ENCODE measurements at regions not wholly inside any gene's neighbourhood (a gene's known extent, or its start where the extent isn't known, plus 50 kb on each side); places are given as distances from the start of the nearest gene placed in this dataset.

DNA sequence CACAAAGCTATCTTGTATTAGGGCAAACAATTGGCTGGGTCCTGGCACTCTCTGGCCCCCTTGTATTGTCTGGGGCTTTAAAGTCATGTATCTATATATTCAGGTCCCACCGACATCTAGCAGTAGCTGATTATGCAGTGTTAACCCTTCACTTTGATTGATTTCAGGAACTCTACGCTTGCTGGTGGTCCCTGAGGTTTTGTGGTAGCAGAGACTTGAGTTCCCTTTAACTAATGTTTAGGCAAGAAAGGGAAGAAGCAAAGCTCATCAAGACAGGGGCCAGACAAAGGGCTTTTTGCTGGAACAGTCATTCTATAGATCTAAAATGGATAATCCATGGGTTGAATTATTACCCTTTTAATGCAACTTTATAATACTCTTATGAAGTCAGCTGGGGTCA lies 95.3 kb upstream of the EPB41L3 start:
- no TSS peak for BruUV-seq (replicated peaks)
- Histone ChIP-seq H3K36me3 (ENCODE audit: insufficient read depth, low read length, poor library complexity, severe bottlenecking) (no peaks in the 10 kb centered on the region), H3K4me3 (ENCODE audit: low read depth, low read length, poor library complexity, severe bottlenecking) (no peak overlapping the region), H3K27ac (ENCODE audit: low read depth, low read length, poor library complexity, severe bottlenecking) (no peak overlapping the region), H3K4me1 (ENCODE audit: insufficient read depth, low read length, poor library complexity, severe bottlenecking) (no peaks in the 10 kb centered on the region), H3K27me3 (replicated peaks; ENCODE audit: insufficient read depth, low read depth, low read length, poor library complexity) (peaks cover 28% of the 10 kb centered on the region), H3K9me3 (ENCODE audit: low read depth, low read length, poor library complexity, severe bottlenecking) (no peaks in the 10 kb centered on the region)
- no peak for TF ChIP-seq EZH2 (IDR thresholded peaks at IDR 0.05; ENCODE audit: borderline replicate concordance, low read depth, low read length, poor library complexity, severe bottlenecking)
- TF ChIP-seq, protein P1, sequence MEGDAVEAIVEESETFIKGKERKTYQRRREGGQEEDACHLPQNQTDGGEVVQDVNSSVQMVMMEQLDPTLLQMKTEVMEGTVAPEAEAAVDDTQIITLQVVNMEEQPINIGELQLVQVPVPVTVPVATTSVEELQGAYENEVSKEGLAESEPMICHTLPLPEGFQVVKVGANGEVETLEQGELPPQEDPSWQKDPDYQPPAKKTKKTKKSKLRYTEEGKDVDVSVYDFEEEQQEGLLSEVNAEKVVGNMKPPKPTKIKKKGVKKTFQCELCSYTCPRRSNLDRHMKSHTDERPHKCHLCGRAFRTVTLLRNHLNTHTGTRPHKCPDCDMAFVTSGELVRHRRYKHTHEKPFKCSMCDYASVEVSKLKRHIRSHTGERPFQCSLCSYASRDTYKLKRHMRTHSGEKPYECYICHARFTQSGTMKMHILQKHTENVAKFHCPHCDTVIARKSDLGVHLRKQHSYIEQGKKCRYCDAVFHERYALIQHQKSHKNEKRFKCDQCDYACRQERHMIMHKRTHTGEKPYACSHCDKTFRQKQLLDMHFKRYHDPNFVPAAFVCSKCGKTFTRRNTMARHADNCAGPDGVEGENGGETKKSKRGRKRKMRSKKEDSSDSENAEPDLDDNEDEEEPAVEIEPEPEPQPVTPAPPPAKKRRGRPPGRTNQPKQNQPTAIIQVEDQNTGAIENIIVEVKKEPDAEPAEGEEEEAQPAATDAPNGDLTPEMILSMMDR (conservative IDR thresholded peaks at IDR 0.05; ENCODE audit: low read depth, low read length): no peak
- ChIA-PET POLR2A (ENCODE audit: low non-redundant PET) (no interaction called here), CTCF (no interaction called here)
- intact Hi-C loops (cut with micrococcal nuclease; ENCODE audit: unreplicated experiment): no loop called here
- DNase-seq (ENCODE audit: low spot score): no peak

- POLR2A ChIA-PET (ENCODE audit: low non-redundant PET): no interaction called here
- DNase-seq (ENCODE audit: low spot score): no peak
- no TSS peak for BruUV-seq (replicated peaks)
- Histone ChIP-seq H3K4me3 (ENCODE audit: low read depth, low read length, poor library complexity, severe bottlenecking) (no peak overlapping the region), H3K36me3 (ENCODE audit: insufficient read depth, low read length, poor library complexity, severe bottlenecking) (no peaks in the 10 kb centered on the region), H3K27me3 (replicated peaks; ENCODE audit: insufficient read depth, low read depth, low read length, poor library complexity) (peaks cover 58% of the 10 kb centered on the region), H3K4me1 (ENCODE audit: insufficient read depth, low read length, poor library complexity, severe bottlenecking) (no peaks in the 10 kb centered on the region), H3K27ac (ENCODE audit: low read depth, low read length, poor library complexity, severe bottlenecking) (no peak overlapping the region), H3K9me3 (ENCODE audit: low read depth, low read length, poor library complexity, severe bottlenecking) (no peaks in the 10 kb centered on the region)
- intact Hi-C loops (cut with micrococcal nuclease; ENCODE audit: unreplicated experiment): no loop called here
- CTCF ChIA-PET: no interaction called here
- TF ChIP-seq, protein P1 (conservative IDR thresholded peaks at IDR 0.05; ENCODE audit: low read depth, low read length): no peak
- no peak for TF ChIP-seq EZH2 (IDR thresholded peaks at IDR 0.05; ENCODE audit: borderline replicate concordance, low read depth, low read length, poor library complexity, severe bottlenecking)
These were observed 88.2 kb upstream of the EPB41L3 start for GRCh38 chr18:5632041-5632440.

DNA sequence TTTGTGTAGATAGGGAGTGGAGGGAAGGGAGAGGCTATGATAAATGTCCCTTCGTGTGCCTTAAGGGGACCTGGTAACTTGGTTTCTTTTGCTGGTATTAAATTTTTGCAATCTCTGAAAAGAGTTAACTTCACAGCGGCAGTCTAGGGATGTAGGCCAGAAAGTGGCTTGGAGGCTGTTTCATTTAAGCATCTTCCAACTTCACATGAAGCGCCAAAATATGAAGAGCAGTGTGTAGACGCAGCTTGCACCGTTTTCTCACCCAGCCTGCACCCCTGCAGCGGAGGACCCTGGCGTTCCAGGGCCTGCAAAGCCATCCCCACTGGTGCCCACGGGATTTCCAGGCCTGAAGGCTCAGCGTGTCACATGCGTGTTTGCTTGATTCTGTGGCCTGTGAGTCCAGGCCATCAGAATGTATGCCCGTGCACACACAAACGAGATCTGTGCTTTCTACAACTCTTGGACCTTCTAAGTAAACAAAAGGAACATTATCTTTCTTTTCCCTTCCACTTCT lies 87.2 kb upstream of the EPB41L3 start:
- Histone ChIP-seq H3K4me3 (ENCODE audit: low read depth, low read length, poor library complexity, severe bottlenecking) (no peak overlapping the region), H3K27ac (ENCODE audit: low read depth, low read length, poor library complexity, severe bottlenecking) (no peak overlapping the region), H3K36me3 (ENCODE audit: insufficient read depth, low read length, poor library complexity, severe bottlenecking) (no peaks in the 10 kb centered on the region), H3K27me3 (replicated peaks; ENCODE audit: insufficient read depth, low read depth, low read length, poor library complexity) (peaks cover 69% of the 10 kb centered on the region), H3K9me3 (ENCODE audit: low read depth, low read length, poor library complexity, severe bottlenecking) (no peaks in the 10 kb centered on the region), H3K4me1 (ENCODE audit: insufficient read depth, low read length, poor library complexity, severe bottlenecking) (no peaks in the 10 kb centered on the region)
- ChIA-PET CTCF (no interaction called here), POLR2A (ENCODE audit: low non-redundant PET) (no interaction called here)
- no peak for DNase-seq (ENCODE audit: low spot score)
- no TSS peak for BruUV-seq (replicated peaks)
- TF ChIP-seq, protein P1 (conservative IDR thresholded peaks at IDR 0.05; ENCODE audit: low read depth, low read length): no peak
- TF ChIP-seq EZH2 (IDR thresholded peaks at IDR 0.05; ENCODE audit: borderline replicate concordance, low read depth, low read length, poor library complexity, severe bottlenecking): no peak
- intact Hi-C loops (cut with micrococcal nuclease; ENCODE audit: unreplicated experiment): no loop called here
